ENCODE measurements at regions not wholly inside any gene's neighbourhood (a gene's known extent, or its start where the extent isn't known, plus 50 kb on each side); places are given as distances from the start of the nearest gene placed in this dataset.
"Not testable (repeated sequence)": the region's sequence is repeated elsewhere in the genome, so short reads cannot be mapped to it uniquely, and the experiment has no call there.

DNA sequence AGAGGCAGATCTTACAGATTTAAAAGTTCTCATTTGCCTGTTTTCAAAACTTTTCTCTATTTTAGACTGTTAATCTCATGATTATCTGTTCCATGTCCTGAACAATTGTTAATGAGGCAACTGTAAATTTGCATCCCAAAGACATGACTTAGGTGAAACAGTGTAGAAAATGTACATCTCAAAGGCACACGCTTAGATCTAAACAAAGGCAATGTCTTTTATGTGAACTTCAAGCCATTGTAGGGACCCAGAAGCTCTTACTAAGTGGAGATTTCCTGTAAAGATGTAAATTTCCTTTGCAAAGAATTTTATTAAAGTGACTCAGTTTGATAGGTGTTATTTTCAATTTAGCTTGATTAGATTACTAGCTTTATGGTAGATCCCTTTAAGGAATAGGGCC is 125.2 kb upstream of the F3 start:
- DNase-seq (ENCODE audit: low spot score) = no peak
- TF ChIP-seq CTCF (IDR thresholded peaks at IDR 0.05; ENCODE audit: extremely low read depth, missing control alignments) = no peak

DNA sequence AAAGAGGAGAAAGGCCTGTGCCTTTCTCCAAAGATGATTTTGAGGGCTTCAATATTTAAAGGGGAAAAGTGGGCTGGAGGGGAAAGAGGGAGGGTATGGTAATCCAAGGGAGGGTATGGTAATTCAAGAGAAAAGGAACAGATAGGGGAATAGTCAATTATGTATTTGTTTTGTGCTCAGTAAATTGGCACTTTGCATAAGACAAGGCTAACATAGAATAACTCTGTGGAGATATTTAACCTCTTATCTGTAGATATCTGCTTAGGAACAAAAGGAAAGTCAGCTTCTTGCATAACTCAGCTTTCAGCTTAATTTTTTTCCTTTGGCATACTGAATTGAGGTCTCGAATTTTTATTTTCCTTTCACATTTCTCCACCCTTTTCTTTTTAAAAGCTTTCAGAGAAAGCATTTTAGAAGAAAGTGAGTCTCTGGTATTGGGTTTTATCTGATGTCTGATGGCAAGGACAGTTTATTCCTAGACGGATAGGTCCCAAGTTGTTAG is 119.9 kb upstream of the F3 start:
- no peak for TF ChIP-seq CTCF (IDR thresholded peaks at IDR 0.05; ENCODE audit: extremely low read depth, missing control alignments)
- DNase-seq (ENCODE audit: low spot score) = no peak

DNA sequence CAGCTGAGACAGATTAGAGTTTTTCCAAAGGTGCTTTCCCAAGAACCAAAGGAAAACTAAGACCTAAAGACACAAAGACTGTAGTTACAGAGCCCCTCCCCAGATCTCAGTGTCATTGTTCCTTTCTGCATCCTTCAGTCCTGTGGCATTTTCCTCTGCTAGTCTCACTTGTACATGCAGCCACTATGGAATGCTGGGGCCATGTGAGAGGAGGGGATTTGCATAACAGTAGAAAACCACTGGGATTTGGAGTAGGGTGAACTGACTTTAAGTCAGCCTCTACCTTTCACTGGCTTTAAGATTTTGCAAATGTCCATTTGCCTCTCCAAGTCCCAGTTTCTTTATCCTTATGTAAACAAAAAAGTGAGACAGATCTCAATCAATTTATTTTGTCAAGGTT is 119.4 kb upstream of the F3 start:
- no peak for TF ChIP-seq CTCF (IDR thresholded peaks at IDR 0.05; ENCODE audit: extremely low read depth, missing control alignments)
- no peak for DNase-seq (ENCODE audit: low spot score)

GRCh38 chr1:94660258-94660657 is 118.7 kb upstream of the F3 start:
- TF ChIP-seq CTCF (IDR thresholded peaks at IDR 0.05; ENCODE audit: extremely low read depth, missing control alignments) = no peak
- no peak for DNase-seq (ENCODE audit: low spot score)

DNA sequence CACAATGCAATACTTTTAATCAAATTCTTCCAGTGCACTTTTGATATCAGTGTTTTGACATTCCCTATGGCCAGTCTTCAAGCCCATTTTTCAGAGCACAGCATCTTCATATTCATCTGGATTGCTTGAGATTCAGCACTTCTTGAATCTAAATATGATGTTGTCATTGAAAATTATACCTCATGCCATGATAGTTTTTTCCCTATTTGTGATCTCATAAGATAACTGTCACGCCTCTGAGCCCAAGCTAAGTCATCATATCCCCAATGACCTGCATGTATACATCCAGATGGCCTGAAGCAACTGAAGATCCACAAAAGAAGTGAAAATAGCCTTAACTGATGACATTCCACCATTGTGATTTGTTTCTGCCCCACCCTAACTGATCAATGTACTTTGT is 117.6 kb upstream of the F3 start:
- not testable (repeated sequence) for DNase-seq (ENCODE audit: low spot score)

DNA sequence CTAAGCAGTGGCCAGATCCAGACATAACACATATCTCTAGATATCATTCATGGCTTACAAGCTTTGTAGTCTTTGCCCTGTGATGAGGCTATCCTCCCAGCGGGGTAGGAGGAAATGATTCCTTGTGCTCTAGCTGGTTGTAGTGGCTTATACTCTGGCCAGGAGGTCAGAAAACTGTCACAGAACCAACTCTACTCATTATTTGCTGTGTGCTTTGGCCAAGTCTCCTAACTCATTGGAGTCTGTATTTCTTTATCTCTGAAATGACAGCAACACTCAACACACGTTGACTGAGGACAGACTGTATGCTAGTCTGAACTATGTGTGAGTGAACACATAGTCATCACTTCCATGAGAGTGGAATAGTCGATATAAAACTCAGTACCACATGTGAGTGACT is 116.7 kb upstream of the F3 start:
- DNase-seq (ENCODE audit: low spot score) = no peak
- TF ChIP-seq CTCF (IDR thresholded peaks at IDR 0.05; ENCODE audit: extremely low read depth, missing control alignments) = no peak

GRCh38 chr1:94657776-94658175 is 116.2 kb upstream of the F3 start:
- DNase-seq (ENCODE audit: low spot score) = not testable (repeated sequence)

GRCh38 chr1:94656967-94657366 is 115.4 kb upstream of the F3 start:
- TF ChIP-seq CTCF (IDR thresholded peaks at IDR 0.05; ENCODE audit: extremely low read depth, missing control alignments) = no peak
- no peak for DNase-seq (ENCODE audit: low spot score)

DNA sequence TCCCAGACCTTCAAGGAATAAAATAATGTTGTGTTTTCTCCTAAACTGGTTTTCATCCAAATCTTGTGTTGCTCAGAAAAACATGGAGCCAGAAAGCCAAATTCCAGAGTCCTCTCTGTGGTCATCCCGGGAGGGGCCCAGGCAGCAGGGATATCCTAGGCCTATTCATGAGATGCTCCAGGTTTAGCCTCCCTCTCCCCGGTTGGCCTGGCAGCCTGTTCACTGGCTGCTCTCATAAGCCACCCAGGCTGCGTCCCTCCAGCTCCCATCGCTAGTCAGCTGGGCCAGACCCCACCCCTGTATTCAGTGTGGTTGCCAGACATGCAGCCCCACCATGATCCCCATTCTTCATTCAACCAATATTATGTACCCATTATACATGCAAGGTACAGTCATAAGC is 113.4 kb upstream of the F3 start:
- DNase-seq (ENCODE audit: low spot score) = no peak
- no peak for TF ChIP-seq CTCF (IDR thresholded peaks at IDR 0.05; ENCODE audit: extremely low read depth, missing control alignments)

All from GM20000 (cell line).